NCI-H460 (cell line): ENCODE measurements at regions not wholly inside any gene's neighbourhood (a gene's known extent, or its start where the extent isn't known, plus 50 kb on each side); places are given as distances from the start of the nearest gene placed in this dataset.

Experiments used
- DNase-seq: peaks from one replicate; pipeline ENCODE4 v3.0.0-alpha.2; 2016; ENCODE audit warnings: low read depth; ENCODE audit errors: extremely low read depth

GRCh38 chr10:60441515-60441914 lies 51.8 kb upstream of the ANK3 start:
- no peak for DNase-seq

DNA sequence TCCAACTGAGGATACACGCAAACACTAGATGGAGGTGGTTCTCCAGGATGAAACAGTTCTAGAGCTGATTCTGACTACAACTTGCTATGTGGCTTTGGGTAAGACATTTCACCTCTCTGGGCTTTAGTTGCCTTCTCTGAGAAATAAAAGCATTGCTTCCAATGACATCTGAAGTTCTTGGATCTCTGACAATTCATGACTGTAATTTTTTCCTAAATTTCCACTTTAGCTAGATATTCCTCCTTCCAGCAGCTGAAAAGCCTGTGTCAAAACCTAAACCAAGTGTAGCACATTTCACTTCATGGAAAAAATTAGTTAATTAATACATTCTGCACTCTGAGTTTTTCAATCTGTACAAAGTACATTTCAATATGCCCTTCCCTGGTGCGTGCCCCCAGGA lies 50.0 kb upstream of the ANK3 start:
- no peak for DNase-seq
